ENCODE measurements at regions not wholly inside any gene's neighbourhood (a gene's known extent, or its start where the extent isn't known, plus 50 kb on each side); places are given as distances from the start of the nearest gene placed in this dataset.

DNA sequence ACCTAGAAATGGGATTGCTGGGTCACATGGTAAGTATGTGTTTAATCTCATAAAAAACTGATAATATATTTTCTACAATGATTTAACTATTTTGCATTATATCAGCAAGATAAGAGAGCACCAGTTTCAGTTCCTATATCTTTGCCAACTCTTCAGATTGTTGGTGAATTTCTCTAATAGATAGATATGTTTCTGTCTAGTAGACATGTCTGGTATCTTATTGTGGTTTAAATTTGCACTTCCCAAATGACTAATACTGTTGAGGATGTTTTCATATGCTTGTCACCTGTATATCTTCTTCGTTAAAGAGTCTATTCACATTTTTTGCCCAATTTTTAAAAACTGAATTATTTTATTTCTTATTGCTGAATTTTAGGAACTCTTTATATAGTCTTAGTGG is 113.8 kb upstream of the UXS1 start:
- TF ChIP-seq, protein P1, sequence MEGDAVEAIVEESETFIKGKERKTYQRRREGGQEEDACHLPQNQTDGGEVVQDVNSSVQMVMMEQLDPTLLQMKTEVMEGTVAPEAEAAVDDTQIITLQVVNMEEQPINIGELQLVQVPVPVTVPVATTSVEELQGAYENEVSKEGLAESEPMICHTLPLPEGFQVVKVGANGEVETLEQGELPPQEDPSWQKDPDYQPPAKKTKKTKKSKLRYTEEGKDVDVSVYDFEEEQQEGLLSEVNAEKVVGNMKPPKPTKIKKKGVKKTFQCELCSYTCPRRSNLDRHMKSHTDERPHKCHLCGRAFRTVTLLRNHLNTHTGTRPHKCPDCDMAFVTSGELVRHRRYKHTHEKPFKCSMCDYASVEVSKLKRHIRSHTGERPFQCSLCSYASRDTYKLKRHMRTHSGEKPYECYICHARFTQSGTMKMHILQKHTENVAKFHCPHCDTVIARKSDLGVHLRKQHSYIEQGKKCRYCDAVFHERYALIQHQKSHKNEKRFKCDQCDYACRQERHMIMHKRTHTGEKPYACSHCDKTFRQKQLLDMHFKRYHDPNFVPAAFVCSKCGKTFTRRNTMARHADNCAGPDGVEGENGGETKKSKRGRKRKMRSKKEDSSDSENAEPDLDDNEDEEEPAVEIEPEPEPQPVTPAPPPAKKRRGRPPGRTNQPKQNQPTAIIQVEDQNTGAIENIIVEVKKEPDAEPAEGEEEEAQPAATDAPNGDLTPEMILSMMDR (conservative IDR thresholded peaks at IDR 0.05 in 1 of 2, IDR thresholded peaks at IDR 0.05 in 1 of 2; ENCODE audit: extremely low read depth in 1 of 2, insufficient read depth in 1 of 2, low read depth in 1 of 2, low read length in 2 of 2): no peak
- no peak for TF ChIP-seq EZH2 (IDR thresholded peaks at IDR 0.05; ENCODE audit: borderline replicate concordance, low read length)

Data from mammary epithelial cell (primary cell).